ENCODE measurements at regions not wholly inside any gene's neighbourhood (a gene's known extent, or its start where the extent isn't known, plus 50 kb on each side); places are given as distances from the start of the nearest gene placed in this dataset.

DNA sequence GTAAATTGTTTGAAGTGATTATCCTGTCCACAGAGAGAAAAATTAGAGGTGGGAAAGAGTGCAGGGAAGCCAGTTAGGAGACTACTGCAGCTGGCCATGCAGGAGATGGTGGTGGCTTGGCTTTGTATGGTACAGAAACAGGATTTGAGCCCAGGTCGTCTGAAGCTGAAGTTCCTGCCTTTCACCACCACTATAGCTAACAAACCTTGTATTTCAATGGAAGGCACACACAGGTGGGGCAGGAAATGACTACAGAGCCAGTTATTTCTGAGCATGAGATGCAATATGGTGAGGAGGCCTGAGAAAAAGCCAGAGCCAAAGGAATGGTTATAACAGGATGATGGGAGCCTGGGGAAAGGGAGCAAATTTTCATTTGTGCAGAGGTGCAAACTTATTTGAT is 103.9 kb downstream of the BTG1 start:
- no peak for FAIRE-seq
- TF ChIP-seq CTCF (IDR thresholded peaks at IDR 0.05; ENCODE audit: insufficient read depth, missing control alignments), result no peak
- no peak for DNase-seq (ENCODE audit: insufficient read length, low spot score)

DNA sequence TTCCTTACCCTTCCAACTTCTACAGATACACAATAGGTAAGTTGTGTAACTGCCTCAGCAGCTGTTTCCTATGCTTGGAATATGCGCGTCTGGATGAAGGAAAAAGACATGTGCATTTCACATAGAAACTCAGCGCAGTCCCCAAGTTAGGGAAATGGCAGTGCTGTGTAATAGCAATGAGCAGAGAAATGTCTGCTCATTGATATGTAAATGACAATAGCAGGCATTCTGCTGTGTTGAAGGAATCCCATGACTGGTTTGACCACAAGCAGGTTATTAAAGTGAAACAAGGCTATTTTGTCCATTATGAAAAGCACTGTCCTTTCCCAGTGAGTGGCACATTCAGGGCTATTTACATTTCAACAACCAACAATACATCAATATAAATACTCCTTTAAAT is 106.6 kb downstream of the BTG1 start:
- DNase-seq (ENCODE audit: insufficient read length, low spot score) (no peak), FAIRE-seq (no peak)
- TF ChIP-seq CTCF (IDR thresholded peaks at IDR 0.05; ENCODE audit: insufficient read depth, missing control alignments), result no peak

DNA sequence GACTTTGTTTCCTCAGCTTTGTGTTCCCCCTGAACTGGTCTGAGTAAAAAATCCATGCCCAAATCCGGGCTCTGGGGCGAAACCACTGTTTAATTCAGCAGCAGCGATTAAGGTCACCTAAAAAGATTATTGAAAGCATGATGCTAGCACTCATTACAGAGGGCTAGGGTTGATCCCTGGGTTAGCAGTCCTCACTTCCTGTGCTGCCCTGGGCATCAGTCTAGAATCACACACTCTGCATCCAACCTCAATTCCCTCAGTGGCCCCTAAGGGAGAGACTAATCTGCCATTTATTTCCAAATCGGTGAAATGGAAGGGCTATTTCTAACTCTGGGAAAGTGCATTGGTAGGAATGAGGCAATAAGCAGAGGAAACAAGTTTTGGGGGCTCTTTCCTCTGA is 107.2 kb downstream of the BTG1 start:
- FAIRE-seq (no peak), DNase-seq (ENCODE audit: insufficient read length, low spot score) (no peak)
- no peak for TF ChIP-seq CTCF (IDR thresholded peaks at IDR 0.05; ENCODE audit: insufficient read depth, missing control alignments)

DNA sequence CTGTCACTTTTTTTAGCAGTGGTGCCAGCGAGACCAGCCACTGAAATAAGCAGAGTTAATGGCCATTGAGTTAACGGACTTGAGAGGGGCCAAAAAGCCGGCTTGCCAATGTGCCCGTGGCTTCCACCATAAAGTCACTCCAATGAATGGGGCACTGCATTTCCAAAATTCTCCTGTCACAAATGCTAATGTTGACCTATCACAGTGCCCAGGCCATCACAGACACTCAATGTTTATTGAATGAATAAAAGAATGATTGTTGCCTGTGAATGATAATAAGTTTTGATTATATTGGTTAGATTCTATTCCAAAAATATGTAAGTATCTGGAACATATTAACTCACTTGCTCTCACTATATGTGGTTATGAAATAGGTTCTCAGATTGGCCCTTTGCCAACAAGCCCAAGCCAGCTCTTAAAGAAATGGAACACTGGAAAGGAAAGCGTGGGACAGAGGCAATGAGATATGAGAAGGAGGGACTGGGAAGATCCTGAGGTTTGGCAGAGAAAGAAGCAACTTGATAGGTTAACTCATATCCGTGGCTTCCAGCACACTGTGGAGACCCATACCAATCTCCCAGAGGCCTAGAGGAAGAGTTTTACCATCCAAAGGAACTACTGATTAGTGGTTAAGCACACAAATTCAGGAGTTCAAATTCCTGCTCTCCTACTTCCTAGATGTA is 108.7 kb downstream of the BTG1 start:
- FAIRE-seq (no peak), DNase-seq (ENCODE audit: insufficient read length, low spot score) (no peak)
- TF ChIP-seq CTCF (IDR thresholded peaks at IDR 0.05; ENCODE audit: insufficient read depth, missing control alignments), result no peak

DNA sequence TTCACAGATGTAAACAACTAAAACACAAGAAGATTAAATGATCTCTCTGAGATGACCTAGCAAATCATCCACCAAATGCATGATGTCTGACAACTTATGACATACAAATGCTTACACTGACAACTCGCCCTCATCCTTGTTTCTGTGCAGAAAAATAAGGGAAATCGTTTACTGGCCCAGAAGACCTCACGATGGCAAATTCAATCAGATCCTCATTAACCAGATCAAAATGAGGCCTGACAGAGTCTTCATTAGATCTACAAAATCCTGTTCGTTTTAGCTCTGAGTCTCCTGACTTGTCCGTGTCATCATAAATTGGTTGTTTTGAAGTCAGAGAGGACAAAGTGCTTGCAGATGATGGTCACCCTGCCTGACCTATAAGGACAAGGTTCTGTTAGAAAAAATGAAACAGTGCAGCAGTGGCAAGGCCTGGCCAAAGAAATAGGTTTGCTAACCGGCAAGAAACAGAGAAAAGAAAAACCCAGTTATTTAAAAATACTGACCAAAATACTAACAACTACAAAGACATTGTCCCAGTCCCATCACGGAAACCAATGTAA is 109.5 kb downstream of the BTG1 start:
- DNase-seq (ENCODE audit: insufficient read length, low spot score) (no peak), FAIRE-seq (no peak)
- no peak for TF ChIP-seq CTCF (IDR thresholded peaks at IDR 0.05; ENCODE audit: insufficient read depth, missing control alignments)

DNA sequence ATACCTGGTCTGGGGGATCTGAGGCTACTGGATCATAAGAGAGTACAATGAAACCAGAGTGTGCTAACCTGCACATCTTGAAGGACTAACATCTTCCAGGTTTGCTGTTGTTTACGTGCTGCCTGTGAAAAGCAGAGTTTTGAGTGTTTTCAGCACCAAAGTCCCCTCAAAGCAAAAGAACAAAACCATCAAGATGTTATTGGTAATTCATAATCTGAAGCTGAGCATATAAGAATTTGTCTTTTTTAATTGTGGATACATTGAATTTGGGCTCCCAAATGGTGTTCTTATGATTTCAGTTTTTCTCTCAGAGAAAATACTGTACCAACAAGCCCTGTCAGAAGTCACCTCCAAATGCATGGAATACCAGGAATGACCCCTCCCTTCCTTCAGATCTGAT is 110.2 kb downstream of the BTG1 start:
- TF ChIP-seq CTCF (IDR thresholded peaks at IDR 0.05; ENCODE audit: insufficient read depth, missing control alignments), result no peak
- FAIRE-seq (no peak), DNase-seq (ENCODE audit: insufficient read length, low spot score) (no peak)

DNA sequence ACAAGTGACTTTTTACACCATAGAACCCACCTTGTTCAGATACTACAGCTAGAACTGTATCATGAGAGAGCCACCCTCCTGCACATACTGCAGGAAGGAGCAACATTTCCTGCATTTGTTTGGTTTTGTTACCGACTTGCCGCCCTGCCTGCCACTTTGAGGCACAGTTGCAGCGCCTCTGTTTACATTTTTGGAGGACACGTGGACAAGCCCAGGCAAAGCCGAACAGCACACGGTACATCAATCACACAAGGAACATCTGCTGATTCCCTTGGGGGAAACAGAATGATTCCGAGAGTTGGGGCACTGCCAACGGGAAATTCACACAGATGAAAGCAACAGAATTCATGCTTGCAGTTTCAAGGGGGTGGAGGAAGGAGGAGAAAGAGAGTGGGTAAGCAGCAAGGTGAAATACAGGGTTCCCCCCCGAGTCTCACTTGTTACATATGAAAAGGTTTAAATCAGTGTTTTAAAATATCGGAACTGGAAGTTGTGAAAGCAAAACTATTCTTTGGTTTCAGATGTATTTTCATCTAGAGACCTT is 110.7 kb downstream of the BTG1 start:
- FAIRE-seq, result no peak
- DNase-seq (ENCODE audit: insufficient read length, low spot score), result no peak
- no peak for TF ChIP-seq CTCF (IDR thresholded peaks at IDR 0.05; ENCODE audit: insufficient read depth, missing control alignments)

Measured in D721Med (cell line).